ENCODE measurements at regions not wholly inside any gene's neighbourhood (a gene's known extent, or its start where the extent isn't known, plus 50 kb on each side); places are given as distances from the start of the nearest gene placed in this dataset.

GRCh38 chr5:68395302-68395701 lies 179.7 kb downstream of the PIK3R1 start:
- no peak for DNase-seq (ENCODE audit: low read depth)
- H3K4me3 ChIP-seq (ENCODE audit: low read depth, low read length): no peak overlapping the region
- no peak for TF ChIP-seq CTCF (IDR thresholded peaks at IDR 0.05; ENCODE audit: insufficient read depth, low read depth, low read length, missing control alignments)

- no peak for DNase-seq (ENCODE audit: low read depth)
- TF ChIP-seq CTCF (IDR thresholded peaks at IDR 0.05; ENCODE audit: insufficient read depth, low read depth, low read length, missing control alignments): no peak
- H3K4me3 ChIP-seq (ENCODE audit: low read depth, low read length): no peak overlapping the region
Observed at GRCh38 chr5:68395926-68396511, 180.5 kb downstream of the PIK3R1 start.

- TF ChIP-seq CTCF (IDR thresholded peaks at IDR 0.05; ENCODE audit: insufficient read depth, low read depth, low read length, missing control alignments): no peak
- no peak for DNase-seq (ENCODE audit: low read depth)
- H3K4me3 ChIP-seq (ENCODE audit: low read depth, low read length): no peak overlapping the region
Observed at GRCh38 chr5:68396722-68397121, 181.2 kb downstream of the PIK3R1 start.

- no peak for DNase-seq (ENCODE audit: low read depth)
- no peak for TF ChIP-seq CTCF (IDR thresholded peaks at IDR 0.05; ENCODE audit: insufficient read depth, low read depth, low read length, missing control alignments)
- H3K4me3 ChIP-seq (ENCODE audit: low read depth, low read length): no peak overlapping the region
Observed at GRCh38 chr5:68398146-68398812, 182.7 kb downstream of the PIK3R1 start.

- TF ChIP-seq CTCF (IDR thresholded peaks at IDR 0.05; ENCODE audit: insufficient read depth, low read depth, low read length, missing control alignments): no peak
Observed at GRCh38 chr5:68403301-68403700, 187.7 kb downstream of the PIK3R1 start.

GRCh38 chr5:68404246-68404645 lies 188.7 kb downstream of the PIK3R1 start:
- H3K4me3 ChIP-seq (ENCODE audit: low read depth, low read length): no peak overlapping the region
- no peak for TF ChIP-seq CTCF (IDR thresholded peaks at IDR 0.05; ENCODE audit: insufficient read depth, low read depth, low read length, missing control alignments)
- no peak for DNase-seq (ENCODE audit: low read depth)

More at GRCh38 chr5:68403301-68403700, 187.7 kb downstream of the PIK3R1 start:
- no peak for DNase-seq (ENCODE audit: low read depth)
- no peak overlapping the region for H3K4me3 ChIP-seq (ENCODE audit: low read depth, low read length)
